ENCODE measurements at regions not wholly inside any gene's neighbourhood (a gene's known extent, or its start where the extent isn't known, plus 50 kb on each side); places are given as distances from the start of the nearest gene placed in this dataset.

DNA sequence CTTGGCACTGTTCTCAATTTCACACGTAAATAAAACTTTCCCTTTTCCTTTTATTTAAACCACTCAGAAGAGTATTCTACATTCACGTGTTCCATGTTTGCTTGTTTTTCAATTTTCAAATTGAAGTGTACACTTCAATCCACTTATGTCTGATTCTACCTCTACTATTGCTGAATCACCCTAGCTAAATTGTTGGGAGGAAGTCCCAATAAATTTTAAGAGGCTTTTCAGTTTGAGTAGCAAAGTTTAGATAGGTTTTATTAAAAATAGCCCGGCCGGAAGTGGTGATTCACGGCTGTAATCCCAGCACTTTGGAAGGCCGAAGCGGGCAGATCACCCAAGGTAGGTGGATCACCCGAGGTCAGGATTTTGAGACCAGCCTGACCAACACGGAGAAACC is 1414.7 kb upstream of the CELF2 start:
- no peaks in the 10 kb centered on the region for H3K9me2 ChIP-seq (ENCODE audit: insufficient read depth)
- H4K20me1 ChIP-seq (ENCODE audit: insufficient read depth) = no peaks in the 10 kb centered on the region
- H3K27me3 ChIP-seq (ENCODE audit: insufficient read depth, low read depth) = no peaks in the 10 kb centered on the region
- H2AFZ ChIP-seq = no peak overlapping the region
- CTCF ChIA-PET = no interaction called here
- no peak overlapping the region for H3K4me2 ChIP-seq
- H3K36me3 ChIP-seq (ENCODE audit: low read depth) = no peaks in the 10 kb centered on the region
- no peaks in the 10 kb centered on the region for H3K9me3 ChIP-seq (ENCODE audit: insufficient read depth, low read depth)
- POLR2A ChIA-PET (ENCODE audit: unreplicated experiment) = no interaction called here
- no peak overlapping the region for H3K27ac ChIP-seq
- no peak overlapping the region for H3K4me3 ChIP-seq
- TF ChIP-seq, protein P1, sequence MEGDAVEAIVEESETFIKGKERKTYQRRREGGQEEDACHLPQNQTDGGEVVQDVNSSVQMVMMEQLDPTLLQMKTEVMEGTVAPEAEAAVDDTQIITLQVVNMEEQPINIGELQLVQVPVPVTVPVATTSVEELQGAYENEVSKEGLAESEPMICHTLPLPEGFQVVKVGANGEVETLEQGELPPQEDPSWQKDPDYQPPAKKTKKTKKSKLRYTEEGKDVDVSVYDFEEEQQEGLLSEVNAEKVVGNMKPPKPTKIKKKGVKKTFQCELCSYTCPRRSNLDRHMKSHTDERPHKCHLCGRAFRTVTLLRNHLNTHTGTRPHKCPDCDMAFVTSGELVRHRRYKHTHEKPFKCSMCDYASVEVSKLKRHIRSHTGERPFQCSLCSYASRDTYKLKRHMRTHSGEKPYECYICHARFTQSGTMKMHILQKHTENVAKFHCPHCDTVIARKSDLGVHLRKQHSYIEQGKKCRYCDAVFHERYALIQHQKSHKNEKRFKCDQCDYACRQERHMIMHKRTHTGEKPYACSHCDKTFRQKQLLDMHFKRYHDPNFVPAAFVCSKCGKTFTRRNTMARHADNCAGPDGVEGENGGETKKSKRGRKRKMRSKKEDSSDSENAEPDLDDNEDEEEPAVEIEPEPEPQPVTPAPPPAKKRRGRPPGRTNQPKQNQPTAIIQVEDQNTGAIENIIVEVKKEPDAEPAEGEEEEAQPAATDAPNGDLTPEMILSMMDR (conservative IDR thresholded peaks at IDR 0.05) = no peak
- no peak for TF ChIP-seq EZH2 (IDR thresholded peaks at IDR 0.05; ENCODE audit: low read depth)
- no peaks in the 10 kb centered on the region for H3K4me1 ChIP-seq (replicated peaks; ENCODE audit: insufficient read depth)
- H3F3A ChIP-seq (ENCODE audit: insufficient read depth, low read depth) = no peaks in the 10 kb centered on the region
- intact Hi-C loops (cut with micrococcal nuclease; ENCODE audit: unreplicated experiment) = no loop called here
- H3K79me2 ChIP-seq (ENCODE audit: low read depth) = no peaks in the 10 kb centered on the region
- DNase-seq = no peak
- BruUV-seq (replicated peaks) = no TSS peak

GRCh38 chr10:9603972-9604371 is 1413.7 kb upstream of the CELF2 start:
- H3K36me3 ChIP-seq (ENCODE audit: low read depth) = no peaks in the 10 kb centered on the region
- H3F3A ChIP-seq (ENCODE audit: insufficient read depth, low read depth) = no peaks in the 10 kb centered on the region
- H3K27me3 ChIP-seq (ENCODE audit: insufficient read depth, low read depth) = no peaks in the 10 kb centered on the region
- no peaks in the 10 kb centered on the region for H3K9me3 ChIP-seq (ENCODE audit: insufficient read depth, low read depth)
- no peaks in the 10 kb centered on the region for H3K4me1 ChIP-seq (replicated peaks; ENCODE audit: insufficient read depth)
- no peak overlapping the region for H3K27ac ChIP-seq
- TF ChIP-seq EZH2 (IDR thresholded peaks at IDR 0.05; ENCODE audit: low read depth) = no peak
- TF ChIP-seq, protein P1 (conservative IDR thresholded peaks at IDR 0.05) = no peak
- CTCF ChIA-PET = interaction anchor here (0.6 kb wide), 1 partner anchor 1625 kb away, joined by 4 read pairs; no protein-coding TSS in a partner anchor
- DNase-seq = no peak
- H4K20me1 ChIP-seq (ENCODE audit: insufficient read depth) = no peaks in the 10 kb centered on the region
- H3K9me2 ChIP-seq (ENCODE audit: insufficient read depth) = no peaks in the 10 kb centered on the region
- no peak overlapping the region for H2AFZ ChIP-seq
- H3K4me2 ChIP-seq = no peak overlapping the region
- no peak overlapping the region for H3K4me3 ChIP-seq
- intact Hi-C loops (cut with micrococcal nuclease; ENCODE audit: unreplicated experiment) = no loop called here
- no peaks in the 10 kb centered on the region for H3K79me2 ChIP-seq (ENCODE audit: low read depth)
- POLR2A ChIA-PET (ENCODE audit: unreplicated experiment) = no interaction called here
- no TSS peak for BruUV-seq (replicated peaks)

DNA sequence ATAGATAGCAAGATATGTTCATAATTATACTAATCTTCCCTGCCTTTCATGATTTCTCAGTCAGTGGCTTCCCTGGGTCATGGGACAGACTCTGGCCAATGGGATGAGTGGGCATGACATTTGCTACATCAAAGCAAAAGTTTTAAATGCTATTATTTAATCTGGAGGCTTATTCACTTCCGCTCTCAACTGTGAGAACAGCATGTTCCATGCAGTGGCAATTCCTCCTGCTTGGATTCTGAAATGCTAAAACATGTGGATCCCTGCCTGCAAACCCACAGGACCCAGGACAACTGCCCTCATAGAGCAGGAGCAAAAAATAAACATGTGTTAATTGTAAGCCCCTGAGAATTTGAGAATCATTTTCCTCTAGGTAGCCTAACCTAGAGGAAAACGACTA is 1412.4 kb upstream of the CELF2 start:
- ChIA-PET CTCF (no interaction called here), POLR2A (ENCODE audit: unreplicated experiment) (no interaction called here)
- no peaks in the 10 kb centered on the region for H3K9me2 ChIP-seq (ENCODE audit: insufficient read depth)
- no peaks in the 10 kb centered on the region for H4K20me1 ChIP-seq (ENCODE audit: insufficient read depth)
- H3K4me3 ChIP-seq = no peak overlapping the region
- no peaks in the 10 kb centered on the region for H3K4me1 ChIP-seq (replicated peaks; ENCODE audit: insufficient read depth)
- H3K27ac ChIP-seq = no peak overlapping the region
- intact Hi-C loops (cut with micrococcal nuclease; ENCODE audit: unreplicated experiment) = loop anchor here (5.0 kb wide), 1 partner anchor 1432 kb away; no protein-coding TSS in a partner anchor
- no peak overlapping the region for H2AFZ ChIP-seq
- H3K4me2 ChIP-seq = no peak overlapping the region
- TF ChIP-seq, protein P1 (conservative IDR thresholded peaks at IDR 0.05) = no peak
- TF ChIP-seq EZH2 (IDR thresholded peaks at IDR 0.05; ENCODE audit: low read depth) = no peak
- BruUV-seq (replicated peaks) = no TSS peak
- no peaks in the 10 kb centered on the region for H3K9me3 ChIP-seq (ENCODE audit: insufficient read depth, low read depth)
- no peaks in the 10 kb centered on the region for H3K79me2 ChIP-seq (ENCODE audit: low read depth)
- H3K27me3 ChIP-seq (ENCODE audit: insufficient read depth, low read depth) = no peaks in the 10 kb centered on the region
- H3F3A ChIP-seq (ENCODE audit: insufficient read depth, low read depth) = no peaks in the 10 kb centered on the region
- no peaks in the 10 kb centered on the region for H3K36me3 ChIP-seq (ENCODE audit: low read depth)
- no peak for DNase-seq
